SU-DHL-6 (cell line): ENCODE measurements at regions not wholly inside any gene's neighbourhood (a gene's known extent, or its start where the extent isn't known, plus 50 kb on each side); places are given as distances from the start of the nearest gene placed in this dataset.

ENCODE experiments used
- CTCF ChIP-seq: fragments of 200-600 bp; sonication (generic); IDR thresholded peaks from one replicate; pipeline ENCODE4 v1.5.1; 2017; ENCODE audit warnings: antibody characterized with exemption, mild to moderate bottlenecking, low read length, moderate library complexity; ENCODE audit not compliant: insufficient read depth, poor library complexity, severe bottlenecking
- EZH2phosphoT487 ChIP-seq: fragments of 200-600 bp; sonication (generic), shearing (Covaris generic); conservative IDR thresholded peaks from 2 replicates; pipeline ENCODE4 v1.6.1; 2018; ENCODE audit warnings: mild to moderate bottlenecking, antibody characterized with exemption, low read length, moderate library complexity, mixed read lengths

- TF ChIP-seq CTCF: no peak
- TF ChIP-seq EZH2phosphoT487: no peak
These were observed 93.9 kb downstream of the ABHD5 start for GRCh38 chr3:43784640-43785011.
